Lower leg skin (tissue), 3 donors: ENCODE measurements at regions not wholly inside any gene's neighbourhood (a gene's known extent, or its start where the extent isn't known, plus 50 kb on each side); places are given as distances from the start of the nearest gene placed in this dataset.

Experiments
- POLR2A ChIP-seq, 2 donors: fragments of 450-650 bp; IDR thresholded peaks; one replicate each; pipeline ENCODE4 v1.6.1; 2016 to 2017; ENCODE audit warnings: antibody characterized with exemption in 2 of 2, mild to moderate bottlenecking in 1 of 2, moderate library complexity in 1 of 2
- TF ChIP-seq, protein P1 (sequence below), 3 donors: fragments of 450-650 bp; IDR thresholded peaks; one replicate each; pipeline ENCODE4 v1.5.1; 2016; ENCODE audit warnings: antibody characterized with exemption in 3 of 3, mild to moderate bottlenecking in 3 of 3, moderate library complexity in 2 of 3

DNA sequence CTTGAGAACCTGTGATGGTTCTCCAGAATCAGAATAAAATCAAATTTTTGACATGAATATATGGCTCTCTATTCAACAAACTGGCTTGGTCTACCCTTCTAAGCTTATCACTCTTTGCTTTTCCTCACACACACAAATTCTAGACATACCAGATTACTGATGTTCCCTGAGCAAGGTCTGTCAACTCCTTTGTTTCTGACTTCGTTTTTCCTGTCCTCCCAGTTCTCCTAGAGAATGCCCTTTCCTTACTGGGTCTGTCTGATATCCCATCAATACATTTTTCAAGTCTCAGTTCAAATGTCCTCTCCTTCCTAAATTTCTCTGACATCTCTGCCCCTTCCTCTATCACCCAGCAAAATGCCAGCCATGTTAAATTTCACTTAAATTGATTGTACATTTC lies 202.1 kb upstream of the IGFBP7 start:
- TF ChIP-seq, protein P1, sequence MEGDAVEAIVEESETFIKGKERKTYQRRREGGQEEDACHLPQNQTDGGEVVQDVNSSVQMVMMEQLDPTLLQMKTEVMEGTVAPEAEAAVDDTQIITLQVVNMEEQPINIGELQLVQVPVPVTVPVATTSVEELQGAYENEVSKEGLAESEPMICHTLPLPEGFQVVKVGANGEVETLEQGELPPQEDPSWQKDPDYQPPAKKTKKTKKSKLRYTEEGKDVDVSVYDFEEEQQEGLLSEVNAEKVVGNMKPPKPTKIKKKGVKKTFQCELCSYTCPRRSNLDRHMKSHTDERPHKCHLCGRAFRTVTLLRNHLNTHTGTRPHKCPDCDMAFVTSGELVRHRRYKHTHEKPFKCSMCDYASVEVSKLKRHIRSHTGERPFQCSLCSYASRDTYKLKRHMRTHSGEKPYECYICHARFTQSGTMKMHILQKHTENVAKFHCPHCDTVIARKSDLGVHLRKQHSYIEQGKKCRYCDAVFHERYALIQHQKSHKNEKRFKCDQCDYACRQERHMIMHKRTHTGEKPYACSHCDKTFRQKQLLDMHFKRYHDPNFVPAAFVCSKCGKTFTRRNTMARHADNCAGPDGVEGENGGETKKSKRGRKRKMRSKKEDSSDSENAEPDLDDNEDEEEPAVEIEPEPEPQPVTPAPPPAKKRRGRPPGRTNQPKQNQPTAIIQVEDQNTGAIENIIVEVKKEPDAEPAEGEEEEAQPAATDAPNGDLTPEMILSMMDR (IDR thresholded peaks at IDR 0.05) = no peak
- TF ChIP-seq POLR2A (IDR thresholded peaks at IDR 0.05) = no peak
